H1 (cell line): ENCODE measurements at regions not wholly inside any gene's neighbourhood (a gene's known extent, or its start where the extent isn't known, plus 50 kb on each side); places are given as distances from the start of the nearest gene placed in this dataset.
"Not testable (repeated sequence)": the region's sequence is repeated elsewhere in the genome, so short reads cannot be mapped to it uniquely, and the experiment has no call there.

ENCODE experiments used
- CEBPB ChIP-seq: IDR thresholded peaks from 2 replicates; pipeline ENCODE4 v1.6.1; 2012; ENCODE audit warnings: low read depth, low read length
- CREB1 ChIP-seq: IDR thresholded peaks from 2 replicates; pipeline ENCODE4 v1.6.1; 2012; ENCODE audit warnings: inconsistent platforms
- CTCF ChIP-seq, 3 experiments: IDR thresholded peaks; 1 replicate in 2 of 3; 2 replicates in 1 of 3; pipeline versions ENCODE4 v1.5.1 to v1.6.1; 2011; ENCODE audit warnings: low read length in 3 of 3, mild to moderate bottlenecking in 3 of 3, inconsistent platforms in 2 of 3, low read depth in 1 of 3, moderate library complexity in 1 of 3; ENCODE audit not compliant: insufficient read depth in 1 of 3; ENCODE audit errors: control extremely low read depth in 1 of 3
- EP300 ChIP-seq, 2 experiments: IDR thresholded peaks; 1 replicate in 1 of 2; 2 replicates in 1 of 2; pipeline ENCODE4 v1.6.1; 2011 to 2012; ENCODE audit warnings: low read depth in 2 of 2, low read length in 2 of 2, mild to moderate bottlenecking in 2 of 2, borderline replicate concordance in 1 of 2, inconsistent platforms in 1 of 2, moderate library complexity in 1 of 2
- GTF2F1 ChIP-seq: IDR thresholded peaks from 2 replicates; pipeline ENCODE4 v1.6.1; 2012; ENCODE audit warnings: low read depth, low read length, improper control_type of control experiment, borderline replicate concordance
- JUN ChIP-seq: IDR thresholded peaks from 2 replicates; pipeline ENCODE4 v1.6.1; 2011; ENCODE audit warnings: low read depth, mild to moderate bottlenecking, improper control_type of control experiment, low read length
- JUND ChIP-seq: IDR thresholded peaks from 2 replicates; pipeline ENCODE4 v1.6.1; 2011; ENCODE audit warnings: mild to moderate bottlenecking, improper control_type of control experiment, low read length
- MAFK ChIP-seq: IDR thresholded peaks from 2 replicates; pipeline ENCODE4 v1.6.1; 2012; ENCODE audit warnings: low read depth, mild to moderate bottlenecking, improper control_type of control experiment, low read length
- POLR2A ChIP-seq, 2 experiments: IDR thresholded peaks; 1 replicate in 1 of 2; 2 replicates in 1 of 2; pipeline ENCODE4 v1.6.1; 2011; ENCODE audit warnings: low read depth in 2 of 2, low read length in 2 of 2, mild to moderate bottlenecking in 2 of 2; ENCODE audit errors: control extremely low read depth in 1 of 2
- POLR2AphosphoS5 ChIP-seq: IDR thresholded peaks from 2 replicates; pipeline ENCODE4 v1.6.1; 2011; ENCODE audit warnings: low read depth, low read length
- SIN3A ChIP-seq, 2 experiments: IDR thresholded peaks in 1 of 2; conservative IDR thresholded peaks in 1 of 2; 2 replicates each; pipeline ENCODE4 v1.6.1; 2011 to 2012; ENCODE audit warnings: low read length in 2 of 2, improper control_type of control experiment in 1 of 2, low read depth in 1 of 2, mild to moderate bottlenecking in 1 of 2
- SP1 ChIP-seq: IDR thresholded peaks from 2 replicates; pipeline ENCODE4 v1.6.1; 2011; ENCODE audit warnings: low read depth, low read length

- TF ChIP-seq CTCF (IDR thresholded peaks at IDR 0.05; ENCODE audit: control extremely low read depth in 1 of 3, insufficient read depth in 1 of 3, low read depth in 1 of 3, low read length in 3 of 3); GTF2F1; CREB1; JUND; EP300 (IDR thresholded peaks at IDR 0.05; ENCODE audit: borderline replicate concordance in 1 of 2, low read depth in 2 of 2, low read length in 2 of 2); MAFK; POLR2A (IDR thresholded peaks at IDR 0.05; ENCODE audit: control extremely low read depth in 1 of 2, low read depth in 2 of 2, low read length in 2 of 2); SIN3A (conservative IDR thresholded peaks at IDR 0.05 in 1 of 2, IDR thresholded peaks at IDR 0.05 in 1 of 2; ENCODE audit: low read depth in 1 of 2, low read length in 2 of 2); POLR2AphosphoS5; CEBPB; JUN; SP1: not testable (repeated sequence)
Observed at GRCh38 chr4:190121076-190121671, 52.4 kb upstream of the DUX4 start.
